Endothelial cell of umbilical vein (primary cell): ENCODE measurements at regions not wholly inside any gene's neighbourhood (a gene's known extent, or its start where the extent isn't known, plus 50 kb on each side); places are given as distances from the start of the nearest gene placed in this dataset.

Experiments used
- BruUV-seq: library from RNA; stranded (reverse); fragments of 400-500 nt; replicated peaks from 2 replicates; lab custom pipeline; 2021; lab: Mats Ljungman, UMichigan
- CTCF ChIA-PET: fragments of 300-600, 350-600 bp; sonication (Branson Sonifier 250); formaldehyde crosslinking; loops from one replicate; lab custom pipeline; 2021; ENCODE audit warnings: antibody characterized with exemption, inconsistent platforms; lab: Charles Lee
- POLR2A ChIA-PET: fragments of 300-600, 350-600 bp; sonication (Branson Sonifier 250); formaldehyde crosslinking; loops from one replicate; lab custom pipeline; 2021; ENCODE audit warnings: antibody characterized with exemption, inconsistent platforms; lab: Charles Lee
- DNase-seq: peaks from one replicate; pipeline ENCODE4 v3.0.0-alpha.2; 2011; ENCODE audit warnings: low read depth, low spot score
- FAIRE-seq: peaks from 2 replicates; lab custom pipeline; 2011; peaks lifted over from hg19 to GRCh38; lab: Jason Lieb, UNC
- H2AFZ ChIP-seq: 2 replicates; pipeline ENCODE4 v1.6.0; 2012; ENCODE audit warnings: low read depth, low read length, control low read depth, inconsistent platforms
- H3K27ac ChIP-seq: 2 replicates; pipeline ENCODE4 v1.5.1; 2011; ENCODE audit warnings: low read depth, mild to moderate bottlenecking, control low read depth, low read length, moderate library complexity; ENCODE audit not compliant: insufficient read depth
- H3K27me3 ChIP-seq, 2 experiments: 2 replicates each; pipeline versions ENCODE4 v1.6.0 to v1.6.1; 2011; ENCODE audit warnings: low read length in 2 of 2, mixed read lengths in 1 of 2; ENCODE audit not compliant: control insufficient read depth in 2 of 2, insufficient read depth in 2 of 2
- H3K36me3 ChIP-seq, 2 experiments: 2 replicates in 1 of 2; 3 replicates in 1 of 2; pipeline ENCODE4 v1.5.1; 2011; ENCODE audit warnings: low read length in 2 of 2, mild to moderate bottlenecking in 1 of 2, moderate library complexity in 1 of 2; ENCODE audit not compliant: control insufficient read depth in 2 of 2, insufficient read depth in 2 of 2; ENCODE audit errors: extremely low read depth in 1 of 2
- H3K4me1 ChIP-seq: 3 replicates; pipeline ENCODE4 v1.5.1; 2011; ENCODE audit warnings: mild to moderate bottlenecking, low read length; ENCODE audit not compliant: control insufficient read depth, insufficient read depth; ENCODE audit errors: extremely low read depth
- H3K4me2 ChIP-seq: 2 replicates; pipeline ENCODE4 v1.6.1; 2011; ENCODE audit warnings: low read length, control low read depth, mixed read lengths; ENCODE audit not compliant: insufficient read depth
- H3K4me3 ChIP-seq, 3 experiments: fragments of 200-600 bp in 1 of 3; sonication (generic), shearing (Covaris generic) in 1 of 3; replicated peaks in 1 of 3; 2 replicates each; pipeline ENCODE4 v1.5.1; 2011 to 2016; ENCODE audit warnings: control low read depth in 3 of 3, low read length in 3 of 3, mild to moderate bottlenecking in 2 of 3, inconsistent platforms in 1 of 3, low read depth in 1 of 3, moderate library complexity in 1 of 3; ENCODE audit not compliant: insufficient read depth in 1 of 3
- H3K79me2 ChIP-seq: 2 replicates; pipeline ENCODE4 v1.6.0; 2012; ENCODE audit warnings: low read length, inconsistent platforms; ENCODE audit not compliant: control insufficient read depth, insufficient read depth
- H3K9ac ChIP-seq: replicated peaks from 2 replicates; pipeline ENCODE3; 2011; ENCODE audit warnings: low read length, control low read depth; ENCODE audit not compliant: insufficient read depth; ENCODE audit errors: extremely low read depth
- H3K9me1 ChIP-seq: replicated peaks from 3 replicates; pipeline ENCODE4 v1.6.0; 2011; ENCODE audit warnings: mild to moderate bottlenecking, low read length; ENCODE audit not compliant: control insufficient read depth, insufficient read depth; ENCODE audit errors: extremely low read depth
- H3K9me3 ChIP-seq: replicated peaks from 2 replicates; pipeline ENCODE4 v1.5.1; 2012; ENCODE audit warnings: low read length, inconsistent platforms; ENCODE audit not compliant: control insufficient read depth, insufficient read depth
- H4K20me1 ChIP-seq: replicated peaks from 2 replicates; pipeline ENCODE3; 2011; ENCODE audit warnings: mild to moderate bottlenecking, low read length; ENCODE audit not compliant: control insufficient read depth, insufficient read depth; ENCODE audit errors: extremely low read depth
- EZH2 ChIP-seq: IDR thresholded peaks from 2 replicates; pipeline ENCODE4 v1.6.1; 2012; ENCODE audit warnings: borderline replicate concordance, low read depth, mild to moderate bottlenecking, moderate library complexity, low read length, inconsistent platforms; ENCODE audit not compliant: severe bottlenecking
- FOS ChIP-seq: IDR thresholded peaks from 2 replicates; pipeline ENCODE4 v1.6.1; 2011; ENCODE audit warnings: mild to moderate bottlenecking, low read length, moderate library complexity, borderline replicate concordance; ENCODE audit not compliant: insufficient read depth
- GATA2 ChIP-seq: IDR thresholded peaks from 2 replicates; pipeline ENCODE4 v1.7.0; 2011; ENCODE audit warnings: low read depth, mild to moderate bottlenecking, moderate library complexity, mixed read lengths, low read length; ENCODE audit not compliant: insufficient read length, insufficient read depth
- JUN ChIP-seq: IDR thresholded peaks from 2 replicates; pipeline ENCODE4 v1.6.1; 2011; ENCODE audit warnings: borderline replicate concordance, low read depth; ENCODE audit not compliant: insufficient read length, insufficient read depth
- MAX ChIP-seq: IDR thresholded peaks from 2 replicates; pipeline ENCODE4 v1.6.1; 2011; ENCODE audit not compliant: insufficient read depth, insufficient read length
- MYC ChIP-seq: IDR thresholded peaks from one replicate; pipeline ENCODE4 v1.6.1; 2011; ENCODE audit warnings: mild to moderate bottlenecking, low read depth, low read length
- POLR2A ChIP-seq: IDR thresholded peaks from 2 replicates; pipeline ENCODE4 v1.6.1; 2012; ENCODE audit warnings: low read depth, mild to moderate bottlenecking, control low read depth, low read length
- dilution Hi-C: fragments of 300-500 bp; cut with MboI; formaldehyde crosslinking; loops from one replicate; pipeline ENCODE4 v1.15.0; 2019; ENCODE audit warnings: low sequenced_read_pairs; ENCODE audit not compliant: extremely low pct_ligation_motif_present
- intact Hi-C: fragments of 100-400 bp; cut with micrococcal nuclease; formaldehyde crosslinking; loops from one replicate; pipeline ENCODE4 v1.10.0; 2022
- TF ChIP-seq, protein P1 (sequence below), 2 donors: IDR thresholded peaks; 1 replicate in 1 of 2; 2 replicates in 1 of 2; pipeline ENCODE4 v1.5.1; 2011; ENCODE audit warnings: low read length in 2 of 2, mild to moderate bottlenecking in 2 of 2, moderate library complexity in 2 of 2, control low read depth in 1 of 2, inconsistent platforms in 1 of 2, low read depth in 1 of 2; ENCODE audit not compliant: insufficient read depth in 1 of 2; ENCODE audit errors: extremely low read depth in 1 of 2

GRCh38 chr1:87501738-87502137 lies 173.1 kb downstream of the LMO4 start:
- Histone ChIP-seq H3K4me1 (no peaks in the 10 kb centered on the region), H3K36me3 (no peaks in the 10 kb centered on the region), H3K27me3 (no peaks in the 10 kb centered on the region), H3K9ac (no peak overlapping the region), H3K4me2 (no peak overlapping the region), H3K27ac (no peak overlapping the region), H3K4me3 (no peak overlapping the region), H2AFZ (no peak overlapping the region), H3K9me3 (no peaks in the 10 kb centered on the region), H4K20me1 (no peaks in the 10 kb centered on the region), H3K9me1 (no peaks in the 10 kb centered on the region), H3K79me2 (no peaks in the 10 kb centered on the region)
- ChIA-PET CTCF (interaction anchor here (0.7 to 0.9 kb wide), 2 partner anchors 209 to 452 kb away, joined by 3 read pairs; no protein-coding TSS in a partner anchor), POLR2A (no interaction called here)
- intact Hi-C loops (no loop called here), dilution Hi-C loops (no loop called here)
- no peak for TF ChIP-seq JUN
- FAIRE-seq (no peak), DNase-seq (no peak)
- no TSS peak for BruUV-seq

DNA sequence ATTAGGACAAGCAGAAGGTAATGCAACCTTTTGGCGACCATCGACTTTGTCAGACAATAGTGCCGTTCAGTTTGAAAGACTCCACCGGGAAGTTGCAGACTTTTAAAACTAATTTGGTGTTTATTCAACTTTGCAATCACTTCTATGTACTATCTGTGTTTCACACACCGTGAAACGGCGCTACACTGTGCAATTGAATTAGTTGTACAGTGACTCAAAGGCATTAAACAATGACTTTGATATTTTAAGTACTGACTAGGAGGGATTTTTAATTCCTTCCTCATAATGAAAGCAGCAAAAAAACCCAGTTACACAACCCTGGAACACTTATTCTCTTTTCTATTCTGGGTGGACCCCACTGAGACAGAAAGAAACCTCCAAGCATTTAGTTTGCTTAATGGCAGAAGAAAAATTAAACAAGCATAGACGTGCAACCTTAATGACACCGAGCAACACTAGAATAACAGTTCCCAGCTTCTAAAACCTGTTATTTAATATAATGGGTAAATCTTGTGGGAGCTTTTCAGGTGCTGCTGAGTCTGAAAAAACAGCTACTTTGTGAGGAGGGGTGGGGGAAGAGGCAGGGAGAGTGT lies 176.8 kb downstream of the LMO4 start:
- Histone ChIP-seq H3K4me2 (no peak overlapping the region), H3K9ac (no peak overlapping the region), H3K4me1 (no peaks in the 10 kb centered on the region), H4K20me1 (no peaks in the 10 kb centered on the region), H3K9me1 (no peaks in the 10 kb centered on the region), H3K4me3 (no peak overlapping the region), H2AFZ (no peak overlapping the region), H3K79me2 (no peaks in the 10 kb centered on the region), H3K9me3 (no peaks in the 10 kb centered on the region), H3K27ac (no peak overlapping the region), H3K36me3 (no peaks in the 10 kb centered on the region), H3K27me3 (no peaks in the 10 kb centered on the region)
- dilution Hi-C loops: no loop called here
- POLR2A ChIA-PET: no interaction called here
- DNase-seq (no peak), FAIRE-seq (no peak)
- no TSS peak for BruUV-seq
- TF ChIP-seq MYC (no peak), FOS (no peak), POLR2A (no peak), GATA2 (no peak), MAX (no peak), EZH2 (no peak), JUN (no peak)
- TF ChIP-seq, protein P1, sequence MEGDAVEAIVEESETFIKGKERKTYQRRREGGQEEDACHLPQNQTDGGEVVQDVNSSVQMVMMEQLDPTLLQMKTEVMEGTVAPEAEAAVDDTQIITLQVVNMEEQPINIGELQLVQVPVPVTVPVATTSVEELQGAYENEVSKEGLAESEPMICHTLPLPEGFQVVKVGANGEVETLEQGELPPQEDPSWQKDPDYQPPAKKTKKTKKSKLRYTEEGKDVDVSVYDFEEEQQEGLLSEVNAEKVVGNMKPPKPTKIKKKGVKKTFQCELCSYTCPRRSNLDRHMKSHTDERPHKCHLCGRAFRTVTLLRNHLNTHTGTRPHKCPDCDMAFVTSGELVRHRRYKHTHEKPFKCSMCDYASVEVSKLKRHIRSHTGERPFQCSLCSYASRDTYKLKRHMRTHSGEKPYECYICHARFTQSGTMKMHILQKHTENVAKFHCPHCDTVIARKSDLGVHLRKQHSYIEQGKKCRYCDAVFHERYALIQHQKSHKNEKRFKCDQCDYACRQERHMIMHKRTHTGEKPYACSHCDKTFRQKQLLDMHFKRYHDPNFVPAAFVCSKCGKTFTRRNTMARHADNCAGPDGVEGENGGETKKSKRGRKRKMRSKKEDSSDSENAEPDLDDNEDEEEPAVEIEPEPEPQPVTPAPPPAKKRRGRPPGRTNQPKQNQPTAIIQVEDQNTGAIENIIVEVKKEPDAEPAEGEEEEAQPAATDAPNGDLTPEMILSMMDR (IDR thresholded peaks at IDR 0.05; ENCODE audit: extremely low read depth in 1 of 2, insufficient read depth in 1 of 2, low read depth in 1 of 2, low read length in 2 of 2): no peak
- intact Hi-C loops: no loop called here
- CTCF ChIA-PET: no interaction called here
